HCT116 (cell line): ENCODE measurements at regions not wholly inside any gene's neighbourhood (a gene's known extent, or its start where the extent isn't known, plus 50 kb on each side); places are given as distances from the start of the nearest gene placed in this dataset.

Source experiments
- ATAC-seq: fragments of 200-7000 bp; cut with Tn5 transposase; 2 replicates; pipeline ENCODE4 v1.9.1; 2020; ENCODE audit warnings: mild to moderate bottlenecking, moderate library complexity
- BruUV-seq: library from RNA; stranded (reverse); fragments of 400-500 nt; replicated peaks from 2 replicates; lab custom pipeline; 2021; lab: Mats Ljungman, UMichigan
- CTCF ChIA-PET: fragments of 300-600 bp; sonication (Branson Sonifier 250); formaldehyde crosslinking; loops from one replicate; lab custom pipeline; 2021; ENCODE audit warnings: antibody characterized with exemption; lab: Charles Lee
- POLR2A ChIA-PET: fragments of 300-600, 350-600 bp; sonication (Branson Sonifier 250); formaldehyde crosslinking; loops from one replicate; lab custom pipeline; 2021; ENCODE audit warnings: antibody characterized with exemption; lab: Charles Lee
- RAD21 ChIA-PET, 2 experiments: fragments of 300-600 bp; sonication (Branson Sonifier 250); formaldehyde crosslinking; loops; one replicate each; lab custom pipeline; 2023; ENCODE audit warnings: low total read pairs in 2 of 2; ENCODE audit not compliant: uncharacterized antibody in 2 of 2, unreplicated experiment in 2 of 2, low non-redundant PET in 1 of 2; lab: Charles Lee
- DNase-seq: peaks from one replicate; pipeline ENCODE4 v3.0.0-alpha.2; 2010; ENCODE audit warnings: low read depth, low spot score
- H2AFZ ChIP-seq: fragments of 200-600 bp; shearing (Covaris generic), sonication (generic); 2 replicates; pipeline ENCODE4 v1.6.1; 2017; ENCODE audit warnings: low read depth, mixed run types, mixed read lengths, antibody characterized with exemption, low read length; ENCODE audit not compliant: poor library complexity, severe bottlenecking
- H3K27ac ChIP-seq: 2 replicates; pipeline ENCODE4 v1.5.1; 2012; ENCODE audit warnings: low read depth, low read length
- H3K27me3 ChIP-seq: fragments of 200-600 bp; sonication (generic); 2 replicates; pipeline ENCODE4 v1.6.1; 2016; ENCODE audit warnings: mixed run types, low read length, mixed read lengths; ENCODE audit not compliant: insufficient read depth
- H3K36me3 ChIP-seq, 2 experiments: fragments of 200-500 bp in 1 of 2; fragments of 200-600 bp in 1 of 2; sonication (Bioruptor generic) in 1 of 2; sonication (generic) in 1 of 2; 2 replicates each; pipeline versions ENCODE4 v1.5.1 to v1.6.1; 2014 to 2016; ENCODE audit warnings: low read length in 2 of 2, inconsistent platforms in 1 of 2, mixed read lengths in 1 of 2, mixed run types in 1 of 2; ENCODE audit not compliant: insufficient read depth in 2 of 2, control insufficient read depth in 1 of 2
- H3K4me1 ChIP-seq, 2 experiments: fragments of 200-600 bp in 1 of 2; sonication (generic) in 1 of 2; 2 replicates each; pipeline versions ENCODE4 v1.5.1 to v1.6.1; 2012 to 2017; ENCODE audit warnings: low read length in 2 of 2, inconsistent platforms in 1 of 2, mild to moderate bottlenecking in 1 of 2, mixed read lengths in 1 of 2, mixed run types in 1 of 2, moderate library complexity in 1 of 2; ENCODE audit not compliant: insufficient read depth in 2 of 2, control insufficient read depth in 1 of 2
- H3K4me2 ChIP-seq: fragments of 200-600 bp; sonication (generic); 2 replicates; pipeline ENCODE4 v1.6.1; 2017; ENCODE audit warnings: mixed run types, low read length, mixed read lengths
- H3K4me3 ChIP-seq, 2 experiments: fragments of 200-600 bp in 1 of 2; sonication (generic) in 1 of 2; replicated peaks in 1 of 2; 2 replicates each; pipeline ENCODE4 v1.5.1; 2011 to 2016; ENCODE audit warnings: low read length in 2 of 2, control low read depth in 1 of 2, low read depth in 1 of 2, mild to moderate bottlenecking in 1 of 2, mixed read lengths in 1 of 2, mixed run types in 1 of 2
- H3K79me2 ChIP-seq: fragments of 200-600 bp; sonication (generic); 2 replicates; pipeline ENCODE4 v1.6.1; 2017; ENCODE audit warnings: mild to moderate bottlenecking, mixed run types, low read length, moderate library complexity, mixed read lengths; ENCODE audit not compliant: insufficient read depth
- H3K9ac ChIP-seq: fragments of 200-600 bp; sonication (generic); 2 replicates; pipeline ENCODE4 v1.6.1; 2016; ENCODE audit warnings: low read length, mixed read lengths
- H3K9me2 ChIP-seq: fragments of 200-600 bp; sonication (generic), shearing (Covaris generic); 2 replicates; pipeline ENCODE4 v1.6.1; 2017; ENCODE audit warnings: mixed run types, mild to moderate bottlenecking, moderate library complexity; ENCODE audit not compliant: insufficient read depth
- H3K9me3 ChIP-seq, 2 experiments: fragments of 200-500 bp in 1 of 2; fragments of 200-600 bp in 1 of 2; sonication (Bioruptor generic) in 1 of 2; sonication (generic) in 1 of 2; 2 replicates each; pipeline ENCODE4 v1.6.1; 2014 to 2017; ENCODE audit warnings: low read length in 2 of 2, mixed read lengths in 2 of 2, inconsistent platforms in 1 of 2, low read depth in 1 of 2, mild to moderate bottlenecking in 1 of 2, mixed run types in 1 of 2, moderate library complexity in 1 of 2; ENCODE audit not compliant: control insufficient read depth in 1 of 2, insufficient read depth in 1 of 2
- H4K20me1 ChIP-seq: fragments of 200-600 bp; sonication (generic), shearing (Covaris generic); 2 replicates; pipeline ENCODE4 v1.6.1; 2017; ENCODE audit warnings: mixed run types, mild to moderate bottlenecking, moderate library complexity; ENCODE audit not compliant: insufficient read depth
- CTCF ChIP-seq, 3 experiments: fragments of 200-600 bp in 1 of 3; sonication (generic) in 1 of 3; IDR thresholded peaks in 2 of 3; conservative IDR thresholded peaks in 1 of 3; 2 replicates each; pipeline ENCODE4 v1.5.1; 2012 to 2017; ENCODE audit warnings: low read depth in 2 of 3, low read length in 2 of 3, antibody characterized with exemption in 1 of 3, borderline replicate concordance in 1 of 3, control low read depth in 1 of 3, mild to moderate bottlenecking in 1 of 3, mixed read lengths in 1 of 3, mixed run types in 1 of 3, moderate library complexity in 1 of 3; ENCODE audit not compliant: insufficient read depth in 1 of 3
- EZH2phosphoT487 ChIP-seq: fragments of 200-600 bp; IDR thresholded peaks from 2 replicates; pipeline ENCODE4 v1.6.1; 2018; ENCODE audit warnings: antibody characterized with exemption, borderline replicate concordance
- RAD21 ChIP-seq: IDR thresholded peaks from 2 replicates; pipeline ENCODE4 v1.6.1; 2012; ENCODE audit warnings: low read depth, mild to moderate bottlenecking
- ZFX ChIP-seq: fragments of 450-650 bp; IDR thresholded peaks from 2 replicates; pipeline ENCODE4 v1.6.1; 2017
- intact Hi-C: fragments of 100-400 bp; cut with micrococcal nuclease; formaldehyde crosslinking; loops from 2 replicates; pipeline ENCODE4 v1.10.0; 2022
- TF ChIP-seq, protein P1 (sequence below): IDR thresholded peaks from 2 replicates; pipeline ENCODE4 v1.6.1; 2011; ENCODE audit warnings: mild to moderate bottlenecking, low read length, moderate library complexity; ENCODE audit not compliant: insufficient replicate concordance; ENCODE audit errors: extremely low read depth
- TF ChIP-seq, protein P2 (sequence below): IDR thresholded peaks from 2 replicates; pipeline ENCODE4 v1.6.1; 2012

GRCh38 chr4:92047209-92047875, 256.4 kb upstream of the GRID2 start:
- DNase-seq, result no peak
- BruUV-seq, result no TSS peak

More at GRCh38 chr4:92047209-92047875, 256.4 kb upstream of the GRID2 start:
- Histone ChIP-seq H3K4me2 (no peak overlapping the region), H4K20me1 (no peaks in the 10 kb centered on the region), H3K79me2 (no peaks in the 10 kb centered on the region), H3K9ac (no peak overlapping the region), H3K4me1 (no peaks in the 10 kb centered on the region), H3K27ac (no peak overlapping the region), H2AFZ (no peak overlapping the region), H3K9me2 (no peaks in the 10 kb centered on the region), H3K4me3 (no peak overlapping the region), H3K27me3 (no peaks in the 10 kb centered on the region), H3K9me3 (no peaks in the 10 kb centered on the region), H3K36me3 (no peaks in the 10 kb centered on the region)
- TF ChIP-seq, protein P1, sequence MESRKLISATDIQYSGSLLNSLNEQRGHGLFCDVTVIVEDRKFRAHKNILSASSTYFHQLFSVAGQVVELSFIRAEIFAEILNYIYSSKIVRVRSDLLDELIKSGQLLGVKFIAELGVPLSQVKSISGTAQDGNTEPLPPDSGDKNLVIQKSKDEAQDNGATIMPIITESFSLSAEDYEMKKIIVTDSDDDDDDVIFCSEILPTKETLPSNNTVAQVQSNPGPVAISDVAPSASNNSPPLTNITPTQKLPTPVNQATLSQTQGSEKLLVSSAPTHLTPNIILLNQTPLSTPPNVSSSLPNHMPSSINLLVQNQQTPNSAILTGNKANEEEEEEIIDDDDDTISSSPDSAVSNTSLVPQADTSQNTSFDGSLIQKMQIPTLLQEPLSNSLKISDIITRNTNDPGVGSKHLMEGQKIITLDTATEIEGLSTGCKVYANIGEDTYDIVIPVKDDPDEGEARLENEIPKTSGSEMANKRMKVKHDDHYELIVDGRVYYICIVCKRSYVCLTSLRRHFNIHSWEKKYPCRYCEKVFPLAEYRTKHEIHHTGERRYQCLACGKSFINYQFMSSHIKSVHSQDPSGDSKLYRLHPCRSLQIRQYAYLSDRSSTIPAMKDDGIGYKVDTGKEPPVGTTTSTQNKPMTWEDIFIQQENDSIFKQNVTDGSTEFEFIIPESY, result no peak
- TF ChIP-seq CTCF (IDR thresholded peaks at IDR 0.05 in 2 of 3, conservative IDR thresholded peaks at IDR 0.05 in 1 of 3; ENCODE audit: borderline replicate concordance in 1 of 3, insufficient read depth in 1 of 3, low read depth in 2 of 3, low read length in 2 of 3), result peak; percentile 4 to 27 (median 18); a peak in 3 of 6 replicates
- TF ChIP-seq RAD21, result peak; percentile 61
- no peak for TF ChIP-seq EZH2phosphoT487
- TF ChIP-seq ZFX, result no peak
- TF ChIP-seq, protein P2, sequence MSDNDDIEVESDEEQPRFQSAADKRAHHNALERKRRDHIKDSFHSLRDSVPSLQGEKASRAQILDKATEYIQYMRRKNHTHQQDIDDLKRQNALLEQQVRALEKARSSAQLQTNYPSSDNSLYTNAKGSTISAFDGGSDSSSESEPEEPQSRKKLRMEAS, result no peak
- POLR2A ChIA-PET, result no interaction called here
- peak; percentile 76 for ATAC-seq
- CTCF ChIA-PET, result no interaction called here
- intact Hi-C loops, result no loop called here
- RAD21 ChIA-PET, result no interaction called here
